Germinal center (tissue), 1 donor: ENCODE measurements at regions not wholly inside any gene's neighbourhood (a gene's known extent, or its start where the extent isn't known, plus 50 kb on each side); places are given as distances from the start of the nearest gene placed in this dataset.
A peak's percentile ranks its signal among the peaks of the same experiment; 100 is the strongest.
"Not testable (repeated sequence)": the region's sequence is repeated elsewhere in the genome, so short reads cannot be mapped to it uniquely, and the experiment has no call there.

Experiments
- DNase-seq: peaks from one replicate; pipeline ENCODE4 v3.0.0; 2012; ENCODE audit warnings: mixed read lengths, low spot score

GRCh38 chr6:50961611-50962010, 142.9 kb downstream of the TFAP2B start:
- no peak for DNase-seq

GRCh38 chr6:50962213-50962759, 143.6 kb downstream of the TFAP2B start:
- peak; percentile 1 for DNase-seq

GRCh38 chr6:50963952-50964351, 145.3 kb downstream of the TFAP2B start:
- no peak for DNase-seq

- no peak for DNase-seq
Measured at GRCh38 chr6:50965495-50965894, 146.8 kb downstream of the TFAP2B start.

- peak; percentile 2 for DNase-seq
Measured at GRCh38 chr6:50966532-50966931, 147.9 kb downstream of the TFAP2B start.

GRCh38 chr6:50966986-50967385, 148.3 kb downstream of the TFAP2B start:
- DNase-seq: no peak

- not testable (repeated sequence) for DNase-seq
Measured at GRCh38 chr6:50968246-50968645, 149.6 kb downstream of the TFAP2B start.

GRCh38 chr6:50970908-50971307, 152.2 kb downstream of the TFAP2B start:
- DNase-seq: no peak

GRCh38 chr6:50973464-50973863, 154.8 kb downstream of the TFAP2B start:
- no peak for DNase-seq

GRCh38 chr6:50974319-50974718, 155.6 kb downstream of the TFAP2B start:
- no peak for DNase-seq

GRCh38 chr6:50975216-50975615, 156.5 kb downstream of the TFAP2B start:
- no peak for DNase-seq

GRCh38 chr6:50976907-50977306, 158.2 kb downstream of the TFAP2B start:
- DNase-seq: no peak

GRCh38 chr6:50977796-50978195, 159.1 kb downstream of the TFAP2B start:
- DNase-seq: no peak

- DNase-seq: no peak
Measured at GRCh38 chr6:50978380-50979170, 159.9 kb downstream of the TFAP2B start.

GRCh38 chr6:50979171-50979525, 160.5 kb downstream of the TFAP2B start:
- no peak for DNase-seq

- no peak for DNase-seq
Measured at GRCh38 chr6:50984135-50984534, 165.5 kb downstream of the TFAP2B start.

- DNase-seq: no peak
Measured at GRCh38 chr6:50986319-50986718, 167.6 kb downstream of the TFAP2B start.

GRCh38 chr6:50989123-50989522, 170.5 kb downstream of the TFAP2B start:
- DNase-seq: no peak

GRCh38 chr6:50990750-50991446, 172.2 kb downstream of the TFAP2B start:
- no peak for DNase-seq

- no peak for DNase-seq
Measured at GRCh38 chr6:50992232-50992631, 173.6 kb downstream of the TFAP2B start.

- no peak for DNase-seq
Measured at GRCh38 chr6:50992704-50993625, 174.3 kb downstream of the TFAP2B start.
